ENCODE measurements at regions not wholly inside any gene's neighbourhood (a gene's known extent, or its start where the extent isn't known, plus 50 kb on each side); places are given as distances from the start of the nearest gene placed in this dataset.

DNA sequence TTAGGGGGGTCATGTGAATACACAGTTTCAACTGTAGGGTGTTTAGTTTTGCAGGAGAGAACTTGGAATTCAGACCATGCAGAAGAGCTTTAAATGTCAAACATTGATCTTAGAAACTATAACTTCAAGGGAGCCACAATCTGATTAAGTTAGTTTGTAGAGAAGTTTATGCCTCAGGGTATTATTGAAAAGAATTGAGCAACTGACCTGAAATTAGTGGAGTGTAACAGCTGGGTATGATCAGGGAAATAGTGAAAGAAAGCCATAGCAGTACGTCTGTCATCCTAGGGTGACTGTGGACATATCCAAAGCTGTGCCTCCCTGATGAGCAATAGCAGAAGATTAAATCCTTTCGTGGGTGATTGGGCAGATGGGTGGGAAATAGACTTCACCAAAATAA, 63.8 kb downstream of the FAM47B start:
- H3K27ac ChIP-seq (ENCODE audit: insufficient read length, low read depth, low read length), result no peak overlapping the region
- no peak overlapping the region for H2BK120ac ChIP-seq (ENCODE audit: low read depth, low read length, poor library complexity, severe bottlenecking)
- no peak overlapping the region for H2AFZ ChIP-seq (ENCODE audit: low read length)
- no peak overlapping the region for H4K8ac ChIP-seq (replicated peaks; ENCODE audit: insufficient read length, low read depth, low read length)
- H3K56ac ChIP-seq (ENCODE audit: insufficient read length, low read depth, low read length), result no peak overlapping the region
- Mint-ChIP-seq H3K27ac (no peak overlapping the region), H3K36me3 (ENCODE audit: insufficient read depth in 1 of 3, low read depth in 3 of 3) (peaks cover 2 to 10% (median 6%) of the 10 kb centered on the region in 3 experiments; a peak in 4 of 7 replicates), H3K4me1 (no peaks in the 10 kb centered on the region), H3K27me3 (ENCODE audit: low read depth) (peaks cover 2% of the 10 kb centered on the region; the same call in 1 of the 2 replicates), H3K9me3 (peaks cover 53 to 62% of the 10 kb centered on the region in 2 experiments), H3K4me3 (no peak overlapping the region)
- H3K14ac ChIP-seq (ENCODE audit: insufficient read depth, low read length), result no peak overlapping the region
- H3K18ac ChIP-seq (ENCODE audit: insufficient read length, low read depth, low read length), result no peak overlapping the region
- no peak overlapping the region for H3T11ph ChIP-seq (ENCODE audit: low read length)
- H2BK5ac ChIP-seq (ENCODE audit: insufficient read length, low read length), result no peak overlapping the region
- no peak overlapping the region for H4K5ac ChIP-seq (ENCODE audit: insufficient read length, low read depth, low read length)
- H3K23me2 ChIP-seq (ENCODE audit: insufficient read length, low read depth, low read length, poor library complexity, severe bottlenecking), result no peaks in the 10 kb centered on the region
- H3K4ac ChIP-seq (ENCODE audit: low read depth, low read length), result no peak overlapping the region
- no peak overlapping the region for H3K4me2 ChIP-seq (ENCODE audit: insufficient read depth, insufficient read length, low read length)
- no CpG with 5 or more reads among the region's 2 CpGs for WGBS (ENCODE audit: extremely low coverage, insufficient read length, low lambda C conversion rate)
- no peak overlapping the region for H3K9ac ChIP-seq (ENCODE audit: extremely low read depth, insufficient read length, low read length)
- H3K23ac ChIP-seq (ENCODE audit: insufficient read length, low read depth, low read length), result no peak overlapping the region
- DNase-seq, result no peak
- TF ChIP-seq, protein P1, sequence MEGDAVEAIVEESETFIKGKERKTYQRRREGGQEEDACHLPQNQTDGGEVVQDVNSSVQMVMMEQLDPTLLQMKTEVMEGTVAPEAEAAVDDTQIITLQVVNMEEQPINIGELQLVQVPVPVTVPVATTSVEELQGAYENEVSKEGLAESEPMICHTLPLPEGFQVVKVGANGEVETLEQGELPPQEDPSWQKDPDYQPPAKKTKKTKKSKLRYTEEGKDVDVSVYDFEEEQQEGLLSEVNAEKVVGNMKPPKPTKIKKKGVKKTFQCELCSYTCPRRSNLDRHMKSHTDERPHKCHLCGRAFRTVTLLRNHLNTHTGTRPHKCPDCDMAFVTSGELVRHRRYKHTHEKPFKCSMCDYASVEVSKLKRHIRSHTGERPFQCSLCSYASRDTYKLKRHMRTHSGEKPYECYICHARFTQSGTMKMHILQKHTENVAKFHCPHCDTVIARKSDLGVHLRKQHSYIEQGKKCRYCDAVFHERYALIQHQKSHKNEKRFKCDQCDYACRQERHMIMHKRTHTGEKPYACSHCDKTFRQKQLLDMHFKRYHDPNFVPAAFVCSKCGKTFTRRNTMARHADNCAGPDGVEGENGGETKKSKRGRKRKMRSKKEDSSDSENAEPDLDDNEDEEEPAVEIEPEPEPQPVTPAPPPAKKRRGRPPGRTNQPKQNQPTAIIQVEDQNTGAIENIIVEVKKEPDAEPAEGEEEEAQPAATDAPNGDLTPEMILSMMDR (conservative IDR thresholded peaks at IDR 0.05), result no peak
- H4K20me1 ChIP-seq (ENCODE audit: control insufficient read depth, insufficient read depth, insufficient read length), result no peaks in the 10 kb centered on the region
- H3K79me2 ChIP-seq (ENCODE audit: insufficient read depth, low read length), result no peaks in the 10 kb centered on the region
- no peak overlapping the region for H2BK15ac ChIP-seq (ENCODE audit: low read depth, low read length)
- H3K9me3 ChIP-seq (ENCODE audit: control insufficient read depth, low read depth, low read length), result no peaks in the 10 kb centered on the region
- no peaks in the 10 kb centered on the region for H3K27me3 ChIP-seq (ENCODE audit: insufficient read depth, low read length)
- H3K79me1 ChIP-seq (ENCODE audit: insufficient read depth, low read depth, low read length, poor library complexity, severe bottlenecking), result no peaks in the 10 kb centered on the region
- no peak overlapping the region for H4K91ac ChIP-seq (ENCODE audit: insufficient read length, low read depth, low read length)
- H2BK20ac ChIP-seq (ENCODE audit: low read depth, low read length, poor library complexity, severe bottlenecking), result no peak overlapping the region
- H2AK5ac ChIP-seq (ENCODE audit: insufficient read length, low read length), result no peak overlapping the region
- H2BK12ac ChIP-seq (ENCODE audit: insufficient read length, low read depth, low read length), result no peak overlapping the region
- H3K4me1 ChIP-seq (ENCODE audit: insufficient read depth, low read length), result no peaks in the 10 kb centered on the region
